GM12874 (cell line): ENCODE measurements at regions not wholly inside any gene's neighbourhood (a gene's known extent, or its start where the extent isn't known, plus 50 kb on each side); places are given as distances from the start of the nearest gene placed in this dataset.

Experiments
- TF ChIP-seq, protein P1 (sequence below): IDR thresholded peaks from 2 replicates; pipeline ENCODE4 v1.5.1; 2011; ENCODE audit warnings: low read depth, mild to moderate bottlenecking, control low read depth, low read length, moderate library complexity; ENCODE audit not compliant: insufficient read depth

GRCh38 chr11:70953720-70954119 is 298.7 kb downstream of the SHANK2 start:
- TF ChIP-seq, protein P1, sequence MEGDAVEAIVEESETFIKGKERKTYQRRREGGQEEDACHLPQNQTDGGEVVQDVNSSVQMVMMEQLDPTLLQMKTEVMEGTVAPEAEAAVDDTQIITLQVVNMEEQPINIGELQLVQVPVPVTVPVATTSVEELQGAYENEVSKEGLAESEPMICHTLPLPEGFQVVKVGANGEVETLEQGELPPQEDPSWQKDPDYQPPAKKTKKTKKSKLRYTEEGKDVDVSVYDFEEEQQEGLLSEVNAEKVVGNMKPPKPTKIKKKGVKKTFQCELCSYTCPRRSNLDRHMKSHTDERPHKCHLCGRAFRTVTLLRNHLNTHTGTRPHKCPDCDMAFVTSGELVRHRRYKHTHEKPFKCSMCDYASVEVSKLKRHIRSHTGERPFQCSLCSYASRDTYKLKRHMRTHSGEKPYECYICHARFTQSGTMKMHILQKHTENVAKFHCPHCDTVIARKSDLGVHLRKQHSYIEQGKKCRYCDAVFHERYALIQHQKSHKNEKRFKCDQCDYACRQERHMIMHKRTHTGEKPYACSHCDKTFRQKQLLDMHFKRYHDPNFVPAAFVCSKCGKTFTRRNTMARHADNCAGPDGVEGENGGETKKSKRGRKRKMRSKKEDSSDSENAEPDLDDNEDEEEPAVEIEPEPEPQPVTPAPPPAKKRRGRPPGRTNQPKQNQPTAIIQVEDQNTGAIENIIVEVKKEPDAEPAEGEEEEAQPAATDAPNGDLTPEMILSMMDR = no peak

DNA sequence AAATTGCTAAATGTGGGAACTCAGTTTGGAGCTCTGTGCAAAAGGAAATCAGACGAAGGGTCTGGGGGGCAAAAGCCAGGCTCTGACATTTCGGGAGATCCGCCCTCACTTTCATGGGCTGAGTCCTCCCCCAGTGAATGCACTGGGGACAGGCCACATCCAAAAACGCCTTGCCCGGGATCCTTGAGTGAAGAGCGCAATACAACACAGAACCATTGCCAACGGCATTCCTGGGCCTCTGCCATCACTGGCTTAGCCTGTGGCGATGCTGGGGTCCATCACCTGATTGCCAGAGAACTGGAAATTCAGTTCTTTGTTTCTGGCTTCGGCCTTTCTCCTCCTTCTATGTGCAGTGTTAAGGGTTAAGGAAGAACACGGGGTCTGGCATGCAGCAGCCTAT is 297.9 kb downstream of the SHANK2 start:
- TF ChIP-seq, protein P1 = no peak
